ENCODE measurements at regions not wholly inside any gene's neighbourhood (a gene's known extent, or its start where the extent isn't known, plus 50 kb on each side); places are given as distances from the start of the nearest gene placed in this dataset.

GRCh38 chr5:159819591-159820411 lies 96.5 kb upstream of the ADRA1B start:
- DNase-seq (ENCODE audit: low read depth in 2 of 2): no peak

- no peak for DNase-seq (ENCODE audit: low read depth in 2 of 2)
These were observed 95.6 kb upstream of the ADRA1B start for GRCh38 chr5:159820692-159821091.

- no peak for DNase-seq (ENCODE audit: low read depth in 2 of 2)
These were observed 94.8 kb upstream of the ADRA1B start for GRCh38 chr5:159821461-159821940.

GRCh38 chr5:159824188-159825161 lies 91.8 kb upstream of the ADRA1B start:
- no peak for DNase-seq (ENCODE audit: low read depth in 2 of 2)

GRCh38 chr5:159825551-159826051 lies 90.7 kb upstream of the ADRA1B start:
- DNase-seq (ENCODE audit: low read depth in 2 of 2): no peak

- no peak for DNase-seq (ENCODE audit: low read depth in 2 of 2)
These were observed 89.7 kb upstream of the ADRA1B start for GRCh38 chr5:159826351-159827214.

GRCh38 chr5:159827861-159828260 lies 88.4 kb upstream of the ADRA1B start:
- DNase-seq (ENCODE audit: low read depth in 2 of 2): no peak

GRCh38 chr5:159832073-159832472 lies 84.2 kb upstream of the ADRA1B start:
- no peak for DNase-seq (ENCODE audit: low read depth in 2 of 2)

GRCh38 chr5:159833088-159833487 lies 83.2 kb upstream of the ADRA1B start:
- no peak for DNase-seq (ENCODE audit: low read depth in 2 of 2)

- DNase-seq (ENCODE audit: low read depth in 2 of 2): no peak
These were observed 82.4 kb upstream of the ADRA1B start for GRCh38 chr5:159833846-159834245.

GRCh38 chr5:159835548-159835947 lies 80.7 kb upstream of the ADRA1B start:
- DNase-seq (ENCODE audit: low read depth in 2 of 2): no peak

GRCh38 chr5:159836691-159837090 lies 79.6 kb upstream of the ADRA1B start:
- DNase-seq (ENCODE audit: low read depth in 2 of 2): no peak

- no peak for DNase-seq (ENCODE audit: low read depth in 2 of 2)
These were observed 78.4 kb upstream of the ADRA1B start for GRCh38 chr5:159837860-159838259.

GRCh38 chr5:159838551-159839222 lies 77.6 kb upstream of the ADRA1B start:
- DNase-seq (ENCODE audit: low read depth in 2 of 2): no peak

GRCh38 chr5:159844267-159845121 lies 71.8 kb upstream of the ADRA1B start:
- DNase-seq (ENCODE audit: low read depth in 2 of 2): no peak

- DNase-seq (ENCODE audit: low read depth in 2 of 2): no peak
These were observed 66.7 kb upstream of the ADRA1B start for GRCh38 chr5:159849437-159850083.

- no peak for DNase-seq (ENCODE audit: low read depth in 2 of 2)
These were observed 66.1 kb upstream of the ADRA1B start for GRCh38 chr5:159850160-159850559.

- no peak for DNase-seq (ENCODE audit: low read depth in 2 of 2)
These were observed 65.2 kb upstream of the ADRA1B start for GRCh38 chr5:159851053-159851452.

- DNase-seq (ENCODE audit: low read depth in 2 of 2): no peak
These were observed 61.4 kb upstream of the ADRA1B start for GRCh38 chr5:159854916-159855315.

Data from activated CD8-positive, alpha-beta memory T cell treated with anti-CD3 and anti-CD28 coated beads for 4 hours (primary cell).